ENCODE measurements at regions not wholly inside any gene's neighbourhood (a gene's known extent, or its start where the extent isn't known, plus 50 kb on each side); places are given as distances from the start of the nearest gene placed in this dataset.

- TF ChIP-seq ZNF462 (CRISPR knock-in tag; IDR thresholded peaks at IDR 0.05) (no peak), NANOG (IDR thresholded peaks at IDR 0.05; ENCODE audit: borderline replicate concordance) (no peak), ETS1 (IDR thresholded peaks at IDR 0.05) (no peak), STAT1 (IDR thresholded peaks at IDR 0.05; ENCODE audit: unreplicated experiment) (no peak), CTCF (conservative IDR thresholded peaks at IDR 0.05; ENCODE audit: low read depth in 2 of 2) (no peak), EZH2 (IDR thresholded peaks at IDR 0.05; ENCODE audit: low read depth, unreplicated experiment) (no peak), EZH2phosphoT487 (IDR thresholded peaks at IDR 0.05; ENCODE audit: unreplicated experiment) (no peak), JUNB (IDR thresholded peaks at IDR 0.05; ENCODE audit: unreplicated experiment) (no peak), ZNF114 (CRISPR knock-in tag; IDR thresholded peaks at IDR 0.05) (no peak), POLR2AphosphoS5 (IDR thresholded peaks at IDR 0.05; ENCODE audit: low read depth) (no peak)
These were observed 70.0 kb upstream of the ALDH1A3 start (continued) for GRCh38 chr15:100809587-100809986.

Measured in GM23338 (cell line).